H9 (cell line): ENCODE measurements at regions not wholly inside any gene's neighbourhood (a gene's known extent, or its start where the extent isn't known, plus 50 kb on each side); places are given as distances from the start of the nearest gene placed in this dataset.

Experiments used
- DNase-seq: peaks from one replicate; pipeline ENCODE4 v3.0.0-alpha.2; 2017
- H2AFZ ChIP-seq: one replicate; pipeline ENCODE4 v1.6.1; 2013; ENCODE audit warnings: mild to moderate bottlenecking, low read length, control low read depth, moderate library complexity
- H2AK5ac ChIP-seq: 2 replicates; pipeline ENCODE4 v1.6.1; 2013; ENCODE audit warnings: low read length, control low read depth, mixed read lengths; ENCODE audit not compliant: insufficient read length
- H2BK120ac ChIP-seq: one replicate; pipeline ENCODE4 v1.6.1; 2013; ENCODE audit warnings: low read depth, mild to moderate bottlenecking, low read length, control low read depth, inconsistent platforms; ENCODE audit not compliant: poor library complexity, severe bottlenecking
- H2BK12ac ChIP-seq: 2 replicates; pipeline ENCODE4 v1.6.1; 2013; ENCODE audit warnings: low read length, control low read depth, mixed read lengths, low read depth; ENCODE audit not compliant: insufficient read length
- H2BK15ac ChIP-seq: 2 replicates; pipeline ENCODE4 v1.6.1; 2013; ENCODE audit warnings: low read depth, low read length, control low read depth
- H2BK20ac ChIP-seq: one replicate; pipeline ENCODE4 v1.6.1; 2013; ENCODE audit warnings: low read depth, mild to moderate bottlenecking, low read length, control low read depth, inconsistent platforms; ENCODE audit not compliant: poor library complexity, severe bottlenecking
- H2BK5ac ChIP-seq: 2 replicates; pipeline ENCODE4 v1.6.1; 2013; ENCODE audit warnings: low read length, control low read depth, mixed read lengths; ENCODE audit not compliant: insufficient read length
- H3K14ac ChIP-seq: 2 replicates; pipeline ENCODE4 v1.6.1; 2013; ENCODE audit warnings: low read length, control low read depth; ENCODE audit not compliant: insufficient read depth
- H3K18ac ChIP-seq: 2 replicates; pipeline ENCODE4 v1.6.1; 2013; ENCODE audit warnings: low read depth, mild to moderate bottlenecking, mixed read lengths, low read length, control low read depth; ENCODE audit not compliant: insufficient read length
- H3K23ac ChIP-seq: 2 replicates; pipeline ENCODE4 v1.6.1; 2013; ENCODE audit warnings: low read length, control low read depth, mixed read lengths, low read depth; ENCODE audit not compliant: insufficient read length
- H3K23me2 ChIP-seq: 2 replicates; pipeline ENCODE4 v1.6.1; 2013; ENCODE audit warnings: low read depth, mild to moderate bottlenecking, mixed read lengths, low read length, control low read depth; ENCODE audit not compliant: insufficient read length, poor library complexity, severe bottlenecking
- H3K27ac ChIP-seq: 2 replicates; pipeline ENCODE4 v1.5.1; 2013; ENCODE audit warnings: low read length, control low read depth, mixed read lengths, low read depth; ENCODE audit not compliant: insufficient read length
- H3K27me3 ChIP-seq: 2 replicates; pipeline ENCODE4 v1.6.1; 2013; ENCODE audit warnings: low read length, control low read depth, inconsistent platforms; ENCODE audit not compliant: insufficient read depth
- H3K4ac ChIP-seq: 2 replicates; pipeline ENCODE4 v1.6.1; 2013; ENCODE audit warnings: low read depth, mild to moderate bottlenecking, control low read depth, inconsistent platforms, low read length, moderate library complexity
- H3K4me1 ChIP-seq: 2 replicates; pipeline ENCODE4 v1.6.1; 2013; ENCODE audit warnings: low read length, control low read depth, inconsistent platforms; ENCODE audit not compliant: insufficient read depth
- H3K4me2 ChIP-seq: 2 replicates; pipeline ENCODE4 v1.6.1; 2013; ENCODE audit warnings: low read length, control low read depth, mixed read lengths; ENCODE audit not compliant: insufficient read length, insufficient read depth
- H3K56ac ChIP-seq: 2 replicates; pipeline ENCODE4 v1.6.1; 2013; ENCODE audit warnings: low read depth, mild to moderate bottlenecking, mixed read lengths, low read length, control low read depth; ENCODE audit not compliant: insufficient read length
- H3K79me1 ChIP-seq: 2 replicates; pipeline ENCODE4 v1.6.1; 2013; ENCODE audit warnings: low read depth, mild to moderate bottlenecking, moderate library complexity, low read length, control low read depth, inconsistent platforms; ENCODE audit not compliant: insufficient read depth, poor library complexity, severe bottlenecking
- H3K79me2 ChIP-seq: 2 replicates; pipeline ENCODE4 v1.6.1; 2013; ENCODE audit warnings: low read length, control low read depth, inconsistent platforms; ENCODE audit not compliant: insufficient read depth
- H3K9ac ChIP-seq: 2 replicates; pipeline ENCODE4 v1.6.1; 2013; ENCODE audit warnings: low read length, control low read depth, mixed read lengths; ENCODE audit not compliant: insufficient read length; ENCODE audit errors: extremely low read depth
- H3K9me3 ChIP-seq: one replicate; pipeline ENCODE4 v1.6.1; 2013; ENCODE audit warnings: low read depth, low read length, inconsistent platforms; ENCODE audit not compliant: control insufficient read depth
- H3T11ph ChIP-seq: one replicate; pipeline ENCODE4 v1.6.1; 2013; ENCODE audit warnings: mild to moderate bottlenecking, low read length, control low read depth, inconsistent platforms
- H4K20me1 ChIP-seq: one replicate; pipeline ENCODE4 v1.6.1; 2013; ENCODE audit not compliant: control insufficient read depth, insufficient read length, insufficient read depth
- H4K5ac ChIP-seq: 2 replicates; pipeline ENCODE4 v1.6.1; 2013; ENCODE audit warnings: low read depth, mild to moderate bottlenecking, mixed read lengths, low read length, control low read depth; ENCODE audit not compliant: insufficient read length
- H4K8ac ChIP-seq: replicated peaks from 2 replicates; pipeline ENCODE4 v1.6.1; 2013; ENCODE audit warnings: low read length, control low read depth, mixed read lengths, low read depth; ENCODE audit not compliant: insufficient read length
- H4K91ac ChIP-seq: 2 replicates; pipeline ENCODE4 v1.6.1; 2013; ENCODE audit warnings: low read depth, mild to moderate bottlenecking, moderate library complexity, mixed read lengths, low read length, control low read depth; ENCODE audit not compliant: insufficient read length
- H3K27ac Mint-ChIP-seq, 3 experiments: 2 replicates in 2 of 3; 3 replicates in 1 of 3; pipeline ENCODE4 v1.8.0; 2020 to 2021; ENCODE audit warnings: mixed read lengths in 3 of 3, mild to moderate bottlenecking in 1 of 3, moderate library complexity in 1 of 3
- H3K27me3 Mint-ChIP-seq: 2 replicates; pipeline ENCODE4 v1.8.0; 2021; ENCODE audit warnings: low read depth, mild to moderate bottlenecking, moderate library complexity, mixed read lengths
- H3K36me3 Mint-ChIP-seq, 3 experiments: 2 replicates in 2 of 3; 3 replicates in 1 of 3; pipeline ENCODE4 v1.8.0; 2020 to 2021; ENCODE audit warnings: low read depth in 3 of 3, mixed read lengths in 3 of 3; ENCODE audit not compliant: insufficient read depth in 1 of 3
- H3K4me1 Mint-ChIP-seq, 2 experiments: 2 replicates each; pipeline ENCODE4 v1.8.0; 2020; ENCODE audit warnings: mixed read lengths in 2 of 2
- H3K4me3 Mint-ChIP-seq, 2 experiments: 2 replicates in 1 of 2; 3 replicates in 1 of 2; pipeline ENCODE4 v1.8.0; 2020 to 2021; ENCODE audit warnings: mild to moderate bottlenecking in 2 of 2, mixed read lengths in 2 of 2, moderate library complexity in 1 of 2
- H3K9me3 Mint-ChIP-seq, 2 experiments: 2 replicates in 1 of 2; 3 replicates in 1 of 2; pipeline ENCODE4 v1.8.0; 2020; ENCODE audit warnings: mild to moderate bottlenecking in 2 of 2, mixed read lengths in 2 of 2, moderate library complexity in 1 of 2
- CTCF ChIP-seq: fragments of 200-600 bp; sonication (generic); conservative IDR thresholded peaks from 3 replicates; pipeline ENCODE4 v1.8.0; 2021; ENCODE audit warnings: antibody characterized with exemption, mild to moderate bottlenecking
- WGBS: extraction: QIAGEN DNeasy Blood & Tissue Kit; methylation state at CpG from one replicate; pipeline ENCODE4 v1.1.7; 2013; ENCODE audit warnings: missing lambda C conversion rate, low lambda C conversion rate, mixed read lengths; ENCODE audit not compliant: insufficient read length; ENCODE audit errors: extremely low coverage; 5-methylcytosine and 5-hydroxymethylcytosine counted together

- H3K14ac ChIP-seq: no peak overlapping the region
- no peak overlapping the region for H2AK5ac ChIP-seq
Observed at GRCh38 chr21:22292144-22292543, 1293.9 kb downstream of the NCAM2 start.

More at GRCh38 chr21:22292144-22292543, 1293.9 kb downstream of the NCAM2 start:
- no peak overlapping the region for H3K4me3 Mint-ChIP-seq
- Histone ChIP-seq H3K9ac (no peak overlapping the region), H2BK5ac (no peak overlapping the region), H3K4me2 (no peak overlapping the region), H3K56ac (no peak overlapping the region), H3T11ph (no peak overlapping the region), H4K8ac (no peak overlapping the region), H2AFZ (no peak overlapping the region), H3K27ac (no peak overlapping the region), H3K79me2 (no peaks in the 10 kb centered on the region), H4K5ac (no peak overlapping the region), H4K91ac (no peak overlapping the region), H3K23me2 (no peaks in the 10 kb centered on the region), H3K27me3 (no peaks in the 10 kb centered on the region), H3K18ac (no peak overlapping the region), H3K79me1 (no peaks in the 10 kb centered on the region), H3K9me3 (no peaks in the 10 kb centered on the region), H4K20me1 (no peaks in the 10 kb centered on the region), H3K4me1 (no peaks in the 10 kb centered on the region), H2BK15ac (no peak overlapping the region), H2BK120ac (no peak overlapping the region), H3K4ac (no peak overlapping the region), H3K23ac (no peak overlapping the region), H2BK20ac (no peak overlapping the region), H2BK12ac (no peak overlapping the region)
- H3K36me3 Mint-ChIP-seq: peaks cover 0 to 7% (median 5%) of the 10 kb centered on the region in 3 experiments; a peak in 4 of 7 replicates
- DNase-seq: no peak
- no peak for TF ChIP-seq CTCF
- no peak overlapping the region for H3K27ac Mint-ChIP-seq
- WGBS: 100% methylated on average over 1 of the region's 3 CpGs
- H3K9me3 Mint-ChIP-seq: peaks cover 5 to 12% of the 10 kb centered on the region in 2 experiments; a peak in 4 of 5 replicates
- H3K4me1 Mint-ChIP-seq: no peaks in the 10 kb centered on the region
- no peaks in the 10 kb centered on the region for H3K27me3 Mint-ChIP-seq
